Natural killer cell (primary cell): ENCODE measurements at regions not wholly inside any gene's neighbourhood (a gene's known extent, or its start where the extent isn't known, plus 50 kb on each side); places are given as distances from the start of the nearest gene placed in this dataset.

ENCODE experiments used
- ATAC-seq, 3 donors: fragments of 150-1000 bp in 2 of 3; fragments of 200-7000 bp in 1 of 3; cut with Tn5 transposase; 1 replicate in 1 of 3; 2 replicates in 2 of 3; pipeline ENCODE4 v1.10.0; 2021; ENCODE audit warnings: mild to moderate bottlenecking in 2 of 3, moderate library complexity in 2 of 3
- DNase-seq, 2 donors: peaks; one replicate each; pipeline versions ENCODE4 v3.0.0 to v3.0.0-alpha.2; 2013 to 2021; ENCODE audit warnings: mixed read lengths in 1 of 2
- H3K27ac ChIP-seq: one replicate; pipeline ENCODE4 v1.5.1; 2013; ENCODE audit warnings: mild to moderate bottlenecking, low read length
- H3K27me3 ChIP-seq: one replicate; pipeline ENCODE4 v1.6.1; 2013; ENCODE audit warnings: low read length; ENCODE audit not compliant: control insufficient read depth, insufficient read depth
- H3K36me3 ChIP-seq: one replicate; pipeline ENCODE4 v1.6.1; 2013; ENCODE audit warnings: low read length; ENCODE audit not compliant: control insufficient read depth, insufficient read depth
- H3K4me1 ChIP-seq: one replicate; pipeline ENCODE4 v1.6.1; 2013; ENCODE audit warnings: low read length; ENCODE audit not compliant: control insufficient read depth, insufficient read depth
- H3K4me3 ChIP-seq: one replicate; pipeline ENCODE4 v1.5.1; 2013; ENCODE audit warnings: low read length
- H3K9me3 ChIP-seq: one replicate; pipeline ENCODE4 v1.6.1; 2013; ENCODE audit warnings: low read length; ENCODE audit not compliant: control insufficient read depth, insufficient read depth
- H3K27ac Mint-ChIP-seq, 2 donors: one replicate each; pipeline ENCODE4 v1.8.0; 2022; ENCODE audit warnings: mild to moderate bottlenecking in 2 of 2, mixed read lengths in 2 of 2, moderate library complexity in 1 of 2
- H3K27me3 Mint-ChIP-seq, 2 donors: one replicate each; pipeline ENCODE4 v1.8.0; 2022; ENCODE audit warnings: low read depth in 2 of 2, mixed read lengths in 2 of 2
- H3K36me3 Mint-ChIP-seq: one replicate; pipeline ENCODE4 v1.8.0; 2022; ENCODE audit warnings: mixed read lengths
- H3K4me1 Mint-ChIP-seq, 2 donors: one replicate each; pipeline ENCODE4 v1.8.0; 2022; ENCODE audit warnings: mixed read lengths in 2 of 2
- H3K4me3 Mint-ChIP-seq: one replicate; pipeline ENCODE4 v1.8.0; 2022; ENCODE audit warnings: mild to moderate bottlenecking, moderate library complexity, mixed read lengths
- H3K9me3 Mint-ChIP-seq, 2 donors: one replicate each; pipeline ENCODE4 v1.8.0; 2022; ENCODE audit warnings: mixed read lengths in 2 of 2
- WGBS: methylation state at CpG from one replicate; pipeline ENCODE4 v1.1.7; 2013; ENCODE audit warnings: missing lambda C conversion rate; ENCODE audit not compliant: insufficient coverage; 5-methylcytosine and 5-hydroxymethylcytosine counted together
- intact Hi-C: fragments of 100-400 bp; cut with micrococcal nuclease; formaldehyde crosslinking; loops from one replicate; pipeline ENCODE4 v1.14.2; 2022
- TF ChIP-seq, protein P1 (sequence below): fragments of 200-600 bp; IDR thresholded peaks from one replicate; pipeline ENCODE4 v1.8.0; 2022; ENCODE audit warnings: antibody characterized with exemption

DNA sequence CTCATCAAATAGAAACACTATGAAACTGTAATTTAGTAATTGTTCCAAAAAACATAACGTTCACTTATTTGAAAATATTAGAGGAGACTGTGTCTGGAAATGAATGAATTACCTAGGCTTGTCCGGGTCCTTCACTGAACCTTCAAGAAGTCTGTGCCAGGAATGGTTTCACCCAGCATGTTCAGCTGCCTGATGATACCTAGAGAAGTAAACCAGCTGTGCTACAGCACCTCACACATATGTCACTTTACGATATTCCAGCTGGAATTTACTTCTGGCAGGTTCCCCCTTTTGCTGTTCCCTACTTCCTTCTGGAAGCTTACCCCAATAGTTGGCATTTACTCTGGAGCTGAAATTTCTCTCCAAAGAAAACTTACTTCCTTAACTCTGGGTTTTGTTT, 906.5 kb downstream of the FAT4 start:
- intact Hi-C loops = no loop called here
- Histone ChIP-seq H3K4me1 (no peaks in the 10 kb centered on the region), H3K9me3 (no peaks in the 10 kb centered on the region), H3K27ac (no peak overlapping the region), H3K27me3 (no peaks in the 10 kb centered on the region), H3K4me3 (no peak overlapping the region), H3K36me3 (no peaks in the 10 kb centered on the region)
- no peak for ATAC-seq
- TF ChIP-seq, protein P1, sequence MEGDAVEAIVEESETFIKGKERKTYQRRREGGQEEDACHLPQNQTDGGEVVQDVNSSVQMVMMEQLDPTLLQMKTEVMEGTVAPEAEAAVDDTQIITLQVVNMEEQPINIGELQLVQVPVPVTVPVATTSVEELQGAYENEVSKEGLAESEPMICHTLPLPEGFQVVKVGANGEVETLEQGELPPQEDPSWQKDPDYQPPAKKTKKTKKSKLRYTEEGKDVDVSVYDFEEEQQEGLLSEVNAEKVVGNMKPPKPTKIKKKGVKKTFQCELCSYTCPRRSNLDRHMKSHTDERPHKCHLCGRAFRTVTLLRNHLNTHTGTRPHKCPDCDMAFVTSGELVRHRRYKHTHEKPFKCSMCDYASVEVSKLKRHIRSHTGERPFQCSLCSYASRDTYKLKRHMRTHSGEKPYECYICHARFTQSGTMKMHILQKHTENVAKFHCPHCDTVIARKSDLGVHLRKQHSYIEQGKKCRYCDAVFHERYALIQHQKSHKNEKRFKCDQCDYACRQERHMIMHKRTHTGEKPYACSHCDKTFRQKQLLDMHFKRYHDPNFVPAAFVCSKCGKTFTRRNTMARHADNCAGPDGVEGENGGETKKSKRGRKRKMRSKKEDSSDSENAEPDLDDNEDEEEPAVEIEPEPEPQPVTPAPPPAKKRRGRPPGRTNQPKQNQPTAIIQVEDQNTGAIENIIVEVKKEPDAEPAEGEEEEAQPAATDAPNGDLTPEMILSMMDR = no peak
- Mint-ChIP-seq H3K27ac (no peak overlapping the region), H3K4me3 (no peak overlapping the region), H3K36me3 (no peaks in the 10 kb centered on the region), H3K4me1 (no peaks in the 10 kb centered on the region), H3K27me3 (no peaks in the 10 kb centered on the region), H3K9me3 (peaks cover 6 to 9% of the 10 kb centered on the region in 2 donors)
- DNase-seq = no peak
- WGBS = 93% methylated on average over 2 of the region's 3 CpGs

GRCh38 chr4:126221717-126222340, 907.1 kb downstream of the FAT4 start:
- Mint-ChIP-seq H3K27ac (no peak overlapping the region), H3K4me1 (no peaks in the 10 kb centered on the region), H3K27me3 (no peaks in the 10 kb centered on the region), H3K4me3 (no peak overlapping the region), H3K9me3 (peaks cover 6 to 9% of the 10 kb centered on the region in 2 donors), H3K36me3 (no peaks in the 10 kb centered on the region)
- no peak overlapping the region for H3K4me3 ChIP-seq
- TF ChIP-seq, protein P1 = no peak
- H3K4me1 ChIP-seq = no peaks in the 10 kb centered on the region
- H3K9me3 ChIP-seq = no peaks in the 10 kb centered on the region
- H3K36me3 ChIP-seq = no peaks in the 10 kb centered on the region
- intact Hi-C loops = no loop called here
- no CpG with 5 or more reads among the region's 1 CpG for WGBS
- ATAC-seq = no peak
- H3K27ac ChIP-seq = no peak overlapping the region
- DNase-seq = no peak
- no peaks in the 10 kb centered on the region for H3K27me3 ChIP-seq

DNA sequence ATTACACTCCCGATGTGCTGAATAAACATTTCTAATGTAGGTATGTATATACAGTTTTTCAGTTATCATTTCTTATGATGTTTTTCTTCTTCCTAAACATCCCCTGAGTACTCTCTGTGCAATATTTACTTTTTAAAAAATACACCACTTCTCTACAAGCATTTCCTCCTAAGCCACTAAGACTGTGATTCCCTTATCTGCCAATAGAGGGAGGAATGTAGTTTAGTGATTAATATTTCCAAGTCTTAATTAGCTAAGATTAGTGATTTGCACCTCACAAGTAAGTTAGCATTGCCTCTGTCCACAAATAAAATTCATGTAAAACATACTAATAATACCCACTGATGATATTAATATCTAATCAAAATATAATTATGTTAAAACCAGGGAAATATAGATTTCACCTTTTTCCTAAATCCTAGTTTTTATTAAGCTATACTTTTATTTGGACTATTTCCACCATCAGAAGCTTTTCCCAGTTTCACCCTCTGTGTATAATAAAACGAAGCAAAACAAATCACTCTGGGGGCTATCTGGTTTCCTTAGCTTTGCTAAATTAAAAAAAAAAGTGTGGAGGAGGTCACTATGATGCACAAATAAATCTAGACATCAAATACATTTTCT, 909.1 kb downstream of the FAT4 start:
- Histone ChIP-seq H3K4me3 (no peak overlapping the region), H3K4me1 (no peaks in the 10 kb centered on the region), H3K27ac (no peak overlapping the region), H3K9me3 (no peaks in the 10 kb centered on the region), H3K27me3 (no peaks in the 10 kb centered on the region), H3K36me3 (no peaks in the 10 kb centered on the region)
- no CpG with 5 or more reads among the region's 2 CpGs for WGBS
- Mint-ChIP-seq H3K27ac (no peak overlapping the region), H3K36me3 (no peaks in the 10 kb centered on the region), H3K9me3 (peaks cover 4 to 12% of the 10 kb centered on the region in 2 donors), H3K4me3 (no peak overlapping the region), H3K4me1 (no peaks in the 10 kb centered on the region), H3K27me3 (no peaks in the 10 kb centered on the region)
- TF ChIP-seq, protein P1 = no peak
- no peak for DNase-seq
- ATAC-seq = no peak
- intact Hi-C loops = no loop called here

GRCh38 chr4:126227428-126227827, 912.7 kb downstream of the FAT4 start:
- Mint-ChIP-seq H3K27me3 (no peaks in the 10 kb centered on the region), H3K4me3 (no peak overlapping the region), H3K27ac (no peak overlapping the region), H3K9me3 (peaks cover 7 to 9% of the 10 kb centered on the region in 2 donors), H3K36me3 (no peaks in the 10 kb centered on the region), H3K4me1 (no peaks in the 10 kb centered on the region)
- ATAC-seq (no peak), DNase-seq (no peak)
- WGBS = 89% methylated on average over 3 of the region's 4 CpGs
- H3K36me3 ChIP-seq = no peaks in the 10 kb centered on the region
- no peaks in the 10 kb centered on the region for H3K9me3 ChIP-seq
- no peak overlapping the region for H3K27ac ChIP-seq
- TF ChIP-seq, protein P1 = no peak
- H3K4me3 ChIP-seq = no peak overlapping the region
- intact Hi-C loops = no loop called here
- H3K4me1 ChIP-seq = no peaks in the 10 kb centered on the region
- no peaks in the 10 kb centered on the region for H3K27me3 ChIP-seq
